AG08395 (cell line): ENCODE measurements at regions not wholly inside any gene's neighbourhood (a gene's known extent, or its start where the extent isn't known, plus 50 kb on each side); places are given as distances from the start of the nearest gene placed in this dataset.
A peak's percentile ranks its signal among the peaks of the same experiment; 100 is the strongest.
"Not testable (repeated sequence)": the region's sequence is repeated elsewhere in the genome, so short reads cannot be mapped to it uniquely, and the experiment has no call there.

Source experiments
- DNase-seq: peaks from one replicate; pipeline ENCODE4 v3.0.0; 2012; ENCODE audit warnings: mixed read lengths, low spot score

DNA sequence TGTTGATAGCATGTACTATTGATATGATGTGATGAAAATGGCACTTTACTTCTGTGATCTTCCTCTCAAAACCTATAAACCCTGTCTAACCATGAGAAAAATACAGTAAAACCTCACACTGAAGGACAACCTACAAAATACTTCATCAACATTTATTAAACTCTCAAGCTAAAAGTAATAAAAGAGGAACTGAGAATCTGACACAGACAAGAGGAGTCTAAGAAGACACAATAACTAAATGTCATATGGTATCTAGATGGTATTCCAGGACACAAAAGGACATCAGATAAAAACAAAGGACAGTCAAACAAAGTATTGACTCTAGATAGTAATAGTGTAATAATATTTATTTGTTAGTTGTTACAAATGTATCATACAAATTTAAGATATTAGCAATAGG lies 655.3 kb downstream of the SH3BGRL start:
- DNase-seq, result no peak

- no peak for DNase-seq
Measured at GRCh38 chrX:81866873-81867272, 665.0 kb downstream of the SH3BGRL start.

DNA sequence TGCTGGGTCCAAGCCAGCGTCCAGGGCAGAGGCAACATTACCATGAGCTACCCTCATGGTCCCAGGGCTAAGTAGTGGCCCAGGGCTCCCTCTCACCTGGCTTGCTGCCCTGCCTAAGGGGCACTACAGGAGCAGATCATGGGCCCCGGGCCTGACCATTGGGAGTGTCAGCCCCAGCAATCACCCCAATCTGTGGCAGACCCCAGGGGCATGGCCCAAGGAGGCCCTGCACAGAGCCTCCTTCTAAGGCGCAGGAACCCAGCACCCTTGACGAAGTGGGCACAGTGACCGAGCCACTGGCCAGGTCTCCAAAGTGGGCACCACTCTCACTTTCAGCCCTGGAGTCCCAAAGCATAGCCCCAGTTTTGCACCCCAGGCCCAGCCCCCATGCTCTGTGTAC lies 667.1 kb downstream of the SH3BGRL start:
- DNase-seq, result no peak

DNA sequence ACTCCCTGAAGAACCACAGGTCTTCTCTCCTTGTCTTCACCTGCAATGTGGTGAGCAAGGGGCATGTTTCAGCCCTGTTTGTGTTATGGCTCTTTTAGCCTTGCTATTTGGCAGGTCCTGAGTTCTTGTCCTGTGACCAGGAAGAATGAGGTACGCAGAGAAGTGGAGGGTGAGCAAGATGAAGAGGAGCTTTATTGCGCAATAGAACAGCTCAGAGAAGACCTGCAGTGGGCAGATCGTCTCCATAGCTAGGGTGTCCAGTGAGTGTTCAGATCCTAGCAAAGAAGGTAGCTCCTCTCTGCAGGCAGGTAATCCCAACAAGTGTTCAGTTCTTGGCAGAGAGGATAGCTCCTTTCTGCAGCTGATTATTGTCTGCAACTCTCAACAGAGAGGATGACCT lies 672.9 kb downstream of the SH3BGRL start:
- no peak for DNase-seq

GRCh38 chrX:81875800-81876199 lies 673.9 kb downstream of the SH3BGRL start:
- no peak for DNase-seq

DNA sequence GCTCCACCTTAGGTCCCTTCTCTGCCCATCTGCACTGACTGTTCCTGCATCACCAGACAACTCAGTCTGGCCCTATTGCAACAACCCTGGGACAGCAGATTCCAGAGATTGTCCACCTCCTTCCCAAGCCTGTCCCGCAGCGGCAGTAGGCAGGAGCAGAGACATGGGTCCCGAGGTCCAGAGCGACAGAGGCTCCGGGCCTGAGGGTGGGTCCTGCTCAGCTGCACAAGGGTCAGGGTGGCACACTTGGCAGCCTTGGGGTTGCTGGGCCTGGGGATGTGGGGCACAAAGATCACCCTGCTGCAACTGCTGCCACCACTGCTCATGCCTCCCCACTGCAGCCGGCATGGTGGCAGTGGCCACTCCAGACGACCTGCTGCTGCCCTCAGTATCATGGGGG lies 674.5 kb downstream of the SH3BGRL start:
- DNase-seq, result no peak

DNA sequence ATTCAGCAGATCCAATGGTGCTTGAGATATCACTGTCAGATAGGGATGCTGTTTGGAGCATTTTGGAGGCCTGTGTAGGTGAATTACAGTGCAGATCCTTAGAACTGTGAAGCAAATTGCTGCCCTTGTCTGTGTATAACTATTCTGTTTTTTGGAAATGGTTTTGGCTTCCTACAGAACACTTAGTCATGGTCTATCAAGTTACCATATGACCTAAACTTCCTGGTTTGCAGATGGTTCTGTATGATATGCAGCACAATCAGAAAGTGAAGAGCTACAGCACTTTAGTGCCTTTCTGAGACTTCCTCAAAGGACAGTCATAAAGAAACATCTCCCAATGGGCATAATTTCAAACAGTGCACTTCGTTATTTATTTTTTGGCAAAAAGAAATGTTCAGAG lies 688.6 kb downstream of the SH3BGRL start:
- no peak for DNase-seq

DNA sequence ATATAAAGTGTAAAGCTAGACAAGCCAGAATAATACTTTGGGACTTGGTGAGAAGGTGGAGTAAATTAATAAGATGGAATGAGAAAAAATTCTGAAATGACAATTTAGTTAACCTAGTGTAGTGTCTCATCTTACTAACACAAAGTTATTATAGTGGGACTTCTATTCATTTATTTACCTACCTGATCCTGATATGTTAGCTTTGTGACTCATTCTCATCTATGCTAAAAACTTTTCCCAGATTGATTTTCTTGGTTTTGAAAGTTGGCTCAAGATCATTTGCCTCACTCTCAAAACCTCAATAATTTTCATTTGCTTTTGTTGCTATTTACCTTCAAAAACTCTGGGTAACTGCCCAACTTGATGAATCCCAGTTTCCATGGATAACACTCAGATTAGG lies 698.6 kb downstream of the SH3BGRL start:
- no peak for DNase-seq

GRCh38 chrX:81925812-81926211 lies 723.9 kb downstream of the SH3BGRL start:
- no peak for DNase-seq

- DNase-seq, result not testable (repeated sequence)
Measured at GRCh38 chrX:81945911-81946310, 744.0 kb downstream of the SH3BGRL start.

DNA sequence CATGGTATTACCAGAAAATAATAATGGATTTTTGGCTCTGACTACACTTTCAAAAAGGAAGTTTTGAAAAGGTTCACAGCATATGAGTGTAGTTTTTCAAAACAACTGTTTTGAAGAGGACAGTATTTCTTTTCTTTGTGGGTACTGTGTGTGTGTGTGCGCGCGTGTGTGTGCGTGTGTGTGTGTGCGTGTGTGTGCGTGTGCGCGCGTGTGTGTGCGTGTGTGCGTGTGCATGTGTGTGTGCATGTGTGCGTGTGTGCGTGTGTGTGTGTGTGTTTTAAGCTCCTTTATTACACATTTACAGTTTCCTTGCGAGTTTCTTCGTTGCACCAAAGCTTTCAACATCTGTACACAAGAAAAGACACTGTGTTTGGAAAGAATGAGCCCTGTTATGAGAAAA lies 755.4 kb downstream of the SH3BGRL start:
- DNase-seq, result no peak

GRCh38 chrX:81957900-81958545 lies 756.1 kb downstream of the SH3BGRL start:
- DNase-seq, result peak; percentile 5

GRCh38 chrX:81959964-81960363 lies 758.1 kb downstream of the SH3BGRL start:
- no peak for DNase-seq

GRCh38 chrX:81974413-81974812 lies 772.5 kb downstream of the SH3BGRL start:
- not testable (repeated sequence) for DNase-seq

- no peak for DNase-seq
Measured at GRCh38 chrX:81979806-81980515, 778.1 kb downstream of the SH3BGRL start.

DNA sequence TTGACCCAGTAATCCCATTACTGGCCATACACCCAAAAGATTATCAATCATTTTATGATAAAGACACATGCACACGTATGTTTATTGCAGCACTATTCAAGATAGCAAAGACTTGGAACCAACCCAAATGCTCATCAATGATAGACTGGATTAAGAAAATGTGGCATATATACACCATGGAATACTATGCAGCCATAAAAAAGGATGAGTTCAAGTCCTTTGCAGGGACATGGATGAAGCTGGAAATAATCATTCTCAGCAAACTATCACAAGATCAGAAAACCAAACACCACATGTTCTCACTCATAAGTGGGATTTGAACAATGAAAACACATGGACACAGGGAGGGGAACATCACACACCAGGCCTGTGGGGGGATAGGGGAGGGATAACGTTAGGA lies 785.3 kb downstream of the SH3BGRL start:
- not testable (repeated sequence) for DNase-seq

GRCh38 chrX:81996166-81996565 lies 794.3 kb downstream of the SH3BGRL start:
- DNase-seq, result no peak

GRCh38 chrX:82029571-82030218 lies 827.8 kb downstream of the SH3BGRL start:
- no peak for DNase-seq

GRCh38 chrX:82031250-82031649 lies 829.3 kb downstream of the SH3BGRL start:
- DNase-seq, result no peak

GRCh38 chrX:82038793-82039192 lies 836.9 kb downstream of the SH3BGRL start:
- DNase-seq, result no peak

DNA sequence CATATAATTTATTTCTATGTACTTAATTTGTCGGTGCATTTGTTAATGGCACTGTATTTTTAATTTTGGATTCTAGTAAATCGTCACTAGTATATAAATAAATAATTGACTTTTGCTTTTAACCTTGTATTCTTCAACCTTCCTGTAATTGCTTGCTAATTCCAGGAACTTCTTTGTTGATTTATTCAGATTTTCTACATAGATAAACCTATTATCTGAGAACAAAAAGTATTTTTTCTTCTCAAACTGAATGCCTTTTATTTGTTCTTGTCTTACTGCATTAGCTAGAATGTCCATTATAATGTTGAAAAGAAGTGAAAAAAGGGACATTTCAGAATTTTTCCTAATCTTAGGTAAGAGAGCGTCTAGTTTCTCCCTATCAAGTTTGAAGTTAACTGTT lies 839.1 kb downstream of the SH3BGRL start:
- DNase-seq, result no peak

DNA sequence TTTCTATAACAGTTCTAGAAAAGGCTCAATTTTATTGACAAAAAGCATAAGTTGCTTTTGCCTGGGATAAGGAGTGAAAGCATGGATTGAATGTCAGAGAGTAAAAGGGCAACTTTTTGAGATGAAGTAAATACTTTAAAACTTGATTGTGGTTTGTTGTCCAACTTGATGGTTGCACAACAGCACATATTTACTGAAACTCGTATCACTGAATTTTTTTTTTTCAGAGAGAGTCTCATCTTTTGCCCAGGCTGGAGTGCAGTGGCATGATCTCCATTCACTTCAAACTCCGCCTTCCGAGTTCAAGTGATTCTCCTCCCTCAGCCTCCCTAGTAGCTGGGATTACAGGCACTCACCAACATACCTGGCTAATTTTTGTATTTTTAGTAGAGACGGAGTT lies 856.8 kb downstream of the SH3BGRL start:
- DNase-seq, result no peak

DNA sequence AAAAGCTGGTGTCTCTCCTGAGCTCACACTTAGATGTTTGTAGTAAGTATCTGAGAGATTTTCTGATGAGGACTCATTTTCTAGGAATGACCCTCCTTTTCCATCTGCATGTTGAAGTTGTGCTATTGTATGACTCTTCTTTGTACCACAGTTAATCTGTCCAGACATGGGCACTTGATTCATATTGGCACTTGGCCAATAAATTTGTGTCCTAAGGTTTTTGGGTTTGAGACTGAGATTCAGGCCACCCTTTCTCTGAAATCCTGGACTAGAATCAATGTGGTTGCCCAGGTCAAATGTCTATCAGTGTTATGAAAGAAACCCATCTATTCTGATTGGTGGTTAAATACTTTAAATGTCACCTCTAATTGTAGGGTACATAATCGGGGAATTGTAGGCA lies 869.0 kb downstream of the SH3BGRL start:
- no peak for DNase-seq
